Liver (tissue), 3 donors: ENCODE measurements at regions not wholly inside any gene's neighbourhood (a gene's known extent, or its start where the extent isn't known, plus 50 kb on each side); places are given as distances from the start of the nearest gene placed in this dataset.

Experiments used
- CTCF ChIP-seq: fragments of 150-350 bp; IDR thresholded peaks from 2 replicates; pipeline ENCODE4 v1.5.1; 2017; ENCODE audit warnings: improper control_type of control experiment, low read depth, low read length; ENCODE audit not compliant: missing input control
- FOXA1 ChIP-seq: IDR thresholded peaks from 2 replicates; pipeline ENCODE4 v1.6.1; 2016; ENCODE audit warnings: antibody characterized with exemption
- TAF1 ChIP-seq: conservative IDR thresholded peaks from 2 replicates; pipeline ENCODE4 v1.6.1; 2016; ENCODE audit warnings: antibody characterized with exemption, mild to moderate bottlenecking
- TF ChIP-seq, protein P1 (sequence below): IDR thresholded peaks from 2 replicates; pipeline ENCODE4 v1.6.1; 2016; ENCODE audit warnings: antibody characterized with exemption
- donor health status: healthy.
- donor health status: healthy.

- TF ChIP-seq, protein P1, sequence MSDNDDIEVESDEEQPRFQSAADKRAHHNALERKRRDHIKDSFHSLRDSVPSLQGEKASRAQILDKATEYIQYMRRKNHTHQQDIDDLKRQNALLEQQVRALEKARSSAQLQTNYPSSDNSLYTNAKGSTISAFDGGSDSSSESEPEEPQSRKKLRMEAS = no peak
- no peak for TF ChIP-seq FOXA1
- TF ChIP-seq TAF1 = no peak
- TF ChIP-seq CTCF = no peak
Observed at GRCh38 chr17:13435230-13435629, 166.5 kb downstream of the HS3ST3A1 start.
